22Rv1 (cell line): ENCODE measurements at regions not wholly inside any gene's neighbourhood (a gene's known extent, or its start where the extent isn't known, plus 50 kb on each side); places are given as distances from the start of the nearest gene placed in this dataset.
"Not testable (repeated sequence)": the region's sequence is repeated elsewhere in the genome, so short reads cannot be mapped to it uniquely, and the experiment has no call there.

ENCODE experiments used
- CTCF ChIP-seq: fragments of 450-650 bp; IDR thresholded peaks from 2 replicates; pipeline ENCODE4 v1.5.1; 2017; ENCODE audit warnings: mild to moderate bottlenecking
- ZFX ChIP-seq: fragments of 450-650 bp; IDR thresholded peaks from 2 replicates; pipeline ENCODE4 v1.6.1; 2017; ENCODE audit warnings: antibody characterized with exemption, borderline replicate concordance

GRCh38 chr4:118461435-118461834 is 108.6 kb upstream of the PRSS12 start:
- TF ChIP-seq CTCF, ZFX: not testable (repeated sequence)
